ENCODE measurements at regions not wholly inside any gene's neighbourhood (a gene's known extent, or its start where the extent isn't known, plus 50 kb on each side); places are given as distances from the start of the nearest gene placed in this dataset.

DNA sequence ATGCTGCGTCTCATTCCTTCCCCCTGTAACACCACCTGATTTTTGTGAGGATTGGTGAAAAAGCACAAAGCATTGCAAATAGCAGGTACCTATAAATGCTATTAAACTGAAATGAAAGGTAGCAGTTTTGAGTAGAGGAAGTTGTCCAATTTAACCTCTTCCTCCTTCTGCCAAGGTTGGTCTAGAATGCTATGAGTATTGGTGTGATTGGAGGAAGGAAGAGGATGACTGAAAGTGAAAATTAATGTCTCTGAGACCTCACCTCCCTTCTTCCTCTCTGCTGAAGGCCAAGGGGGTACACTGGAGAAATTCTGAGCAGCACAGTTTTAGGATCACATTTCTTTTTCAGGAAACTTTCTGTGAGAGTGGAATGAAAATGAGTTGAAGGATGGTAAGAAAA, 94.4 kb downstream of the DTWD1 start:
- H3K36me3 ChIP-seq = no peaks in the 10 kb centered on the region
- H3K4me3 ChIP-seq = no peak overlapping the region
- peaks cover 4 to 7% of the 10 kb centered on the region in 2 donors for H3K9me3 ChIP-seq
- intact Hi-C loops (cut with DNase I) = loop anchor here (5.0 to 10.0 kb wide), 2 partner anchors 73 to 280 kb away; no protein-coding TSS in a partner anchor
- no peaks in the 10 kb centered on the region for H3K27me3 ChIP-seq
- peaks cover 0 to 17% of the 10 kb centered on the region in 2 donors for H3K4me1 ChIP-seq
- TF ChIP-seq, protein P1, sequence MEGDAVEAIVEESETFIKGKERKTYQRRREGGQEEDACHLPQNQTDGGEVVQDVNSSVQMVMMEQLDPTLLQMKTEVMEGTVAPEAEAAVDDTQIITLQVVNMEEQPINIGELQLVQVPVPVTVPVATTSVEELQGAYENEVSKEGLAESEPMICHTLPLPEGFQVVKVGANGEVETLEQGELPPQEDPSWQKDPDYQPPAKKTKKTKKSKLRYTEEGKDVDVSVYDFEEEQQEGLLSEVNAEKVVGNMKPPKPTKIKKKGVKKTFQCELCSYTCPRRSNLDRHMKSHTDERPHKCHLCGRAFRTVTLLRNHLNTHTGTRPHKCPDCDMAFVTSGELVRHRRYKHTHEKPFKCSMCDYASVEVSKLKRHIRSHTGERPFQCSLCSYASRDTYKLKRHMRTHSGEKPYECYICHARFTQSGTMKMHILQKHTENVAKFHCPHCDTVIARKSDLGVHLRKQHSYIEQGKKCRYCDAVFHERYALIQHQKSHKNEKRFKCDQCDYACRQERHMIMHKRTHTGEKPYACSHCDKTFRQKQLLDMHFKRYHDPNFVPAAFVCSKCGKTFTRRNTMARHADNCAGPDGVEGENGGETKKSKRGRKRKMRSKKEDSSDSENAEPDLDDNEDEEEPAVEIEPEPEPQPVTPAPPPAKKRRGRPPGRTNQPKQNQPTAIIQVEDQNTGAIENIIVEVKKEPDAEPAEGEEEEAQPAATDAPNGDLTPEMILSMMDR (IDR thresholded peaks at IDR 0.05) = no peak
- H3K27ac ChIP-seq = no peak overlapping the region
- DNase-seq (ENCODE audit: low spot score in 2 of 2) = no peak

DNA sequence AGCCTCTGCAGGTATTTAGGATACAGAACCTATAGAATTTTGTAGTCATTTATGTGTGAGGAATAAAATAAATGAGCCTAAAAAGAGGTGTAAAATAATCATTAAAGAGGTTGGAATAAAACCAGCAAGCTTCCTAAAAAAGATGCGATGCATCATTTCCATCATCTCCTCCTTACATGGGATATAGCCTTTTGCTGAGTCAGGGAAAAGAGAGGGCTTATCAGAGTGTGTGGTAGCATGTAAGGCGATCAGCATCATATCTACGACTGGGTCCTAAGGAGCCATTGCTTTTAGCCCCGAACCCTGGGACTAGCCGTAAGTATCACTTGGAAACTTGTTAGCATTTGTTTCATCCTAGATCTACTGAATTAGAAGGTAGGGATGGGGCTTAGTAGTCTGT, 94.9 kb downstream of the DTWD1 start:
- H3K4me1 ChIP-seq = peaks cover 0 to 17% of the 10 kb centered on the region in 2 donors
- TF ChIP-seq, protein P1 (IDR thresholded peaks at IDR 0.05) = no peak
- H3K36me3 ChIP-seq = no peaks in the 10 kb centered on the region
- no peaks in the 10 kb centered on the region for H3K27me3 ChIP-seq
- no peak for DNase-seq (ENCODE audit: low spot score in 2 of 2)
- no peak overlapping the region for H3K27ac ChIP-seq
- peaks cover 0 to 2% of the 10 kb centered on the region in 2 donors for H3K9me3 ChIP-seq
- intact Hi-C loops (cut with DNase I) = loop anchor here (5.0 to 10.0 kb wide), 2 partner anchors 73 to 279 kb away; no protein-coding TSS in a partner anchor
- no peak overlapping the region for H3K4me3 ChIP-seq

DNA sequence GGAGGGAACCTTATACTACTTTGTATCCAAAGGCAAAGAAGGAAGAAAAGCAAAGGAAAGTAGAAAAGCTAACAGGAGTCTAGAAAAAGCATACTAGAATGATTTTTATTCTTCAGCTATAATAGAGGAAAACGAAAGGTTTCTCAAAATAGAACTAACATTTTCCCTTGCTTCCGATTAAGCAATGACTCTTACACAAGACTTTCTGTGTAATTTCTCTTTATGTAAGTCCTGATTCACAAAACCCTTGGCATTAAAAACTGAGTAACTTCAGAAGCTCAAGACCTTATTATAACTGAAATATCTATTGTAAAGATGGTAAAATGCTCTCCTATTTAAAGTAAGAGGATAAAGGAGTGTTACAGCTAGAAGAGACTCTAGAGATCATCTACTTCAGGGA, 97.4 kb downstream of the DTWD1 start:
- Histone ChIP-seq H3K36me3 (no peaks in the 10 kb centered on the region), H3K9me3 (no peaks in the 10 kb centered on the region), H3K4me1 (peaks cover 0 to 17% of the 10 kb centered on the region in 2 donors), H3K27ac (peak overlapping the region; percentile 73 to 83), H3K27me3 (no peaks in the 10 kb centered on the region), H3K4me3 (peak overlapping the region; percentile 3 to 31)
- no peak for DNase-seq (ENCODE audit: low spot score in 2 of 2)
- TF ChIP-seq, protein P1 (IDR thresholded peaks at IDR 0.05) = no peak
- intact Hi-C loops (cut with DNase I) = loop anchor here (2.0 to 10.0 kb wide), 4 partner anchors 76 to 277 kb away; partner anchors contain the start of genes DTWD1 and FAM227B

DNA sequence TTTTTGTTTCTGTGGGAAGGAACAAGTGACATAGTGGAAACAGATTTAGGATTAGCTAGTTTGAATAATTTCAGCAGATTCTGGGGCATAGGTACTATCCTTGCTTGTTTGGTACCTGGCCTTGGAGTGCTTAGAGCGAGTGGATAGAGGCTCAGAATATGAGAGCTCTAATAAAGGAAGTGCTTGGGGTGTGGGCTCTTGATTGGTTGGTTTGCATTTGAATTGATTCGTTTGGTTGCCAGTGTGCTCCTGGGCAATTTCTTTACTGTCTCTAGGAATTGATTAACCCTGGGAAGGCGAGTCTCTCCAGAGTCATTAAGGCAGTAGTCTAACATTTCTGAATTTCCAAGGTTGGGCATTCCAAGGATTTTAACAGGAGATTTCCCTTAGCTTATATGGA, 98.0 kb downstream of the DTWD1 start:
- Histone ChIP-seq H3K4me1 (peaks cover 0 to 17% of the 10 kb centered on the region in 2 donors), H3K27me3 (no peaks in the 10 kb centered on the region), H3K27ac (peak overlapping the region; percentile 73 to 83), H3K9me3 (no peaks in the 10 kb centered on the region), H3K36me3 (no peaks in the 10 kb centered on the region), H3K4me3 (no peak overlapping the region)
- TF ChIP-seq, protein P1 (IDR thresholded peaks at IDR 0.05) = no peak
- no peak for DNase-seq (ENCODE audit: low spot score in 2 of 2)
- intact Hi-C loops (cut with DNase I) = loop anchor here (2.0 to 10.0 kb wide), 4 partner anchors 77 to 276 kb away; partner anchors contain the start of genes DTWD1 and FAM227B

DNA sequence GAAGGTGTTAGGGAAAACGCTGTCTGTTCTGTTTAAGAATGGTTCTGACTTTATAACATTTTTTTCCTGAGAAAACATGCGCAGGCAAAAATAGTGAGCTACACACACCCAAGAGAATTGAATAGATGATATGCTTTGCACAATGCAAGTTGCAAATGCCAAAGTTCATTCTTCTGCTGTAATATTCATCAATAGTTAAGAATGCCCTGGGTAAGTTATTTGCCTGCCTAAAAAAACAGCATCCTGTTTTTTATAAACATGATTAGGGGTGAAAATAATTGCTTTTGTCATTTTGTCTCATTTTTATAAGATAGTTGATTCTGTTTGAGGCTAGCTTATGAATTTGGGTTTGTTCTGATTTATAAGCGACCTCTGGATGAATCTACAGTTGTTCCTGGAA, 99.4 kb downstream of the DTWD1 start:
- intact Hi-C loops (cut with DNase I) = no loop called here
- Histone ChIP-seq H3K9me3 (no peaks in the 10 kb centered on the region), H3K27ac (no peak overlapping the region), H3K27me3 (no peaks in the 10 kb centered on the region), H3K4me3 (no peak overlapping the region), H3K4me1 (peaks cover 0 to 17% of the 10 kb centered on the region in 2 donors), H3K36me3 (no peaks in the 10 kb centered on the region)
- TF ChIP-seq, protein P1 (IDR thresholded peaks at IDR 0.05) = no peak
- no peak for DNase-seq (ENCODE audit: low spot score in 2 of 2)

DNA sequence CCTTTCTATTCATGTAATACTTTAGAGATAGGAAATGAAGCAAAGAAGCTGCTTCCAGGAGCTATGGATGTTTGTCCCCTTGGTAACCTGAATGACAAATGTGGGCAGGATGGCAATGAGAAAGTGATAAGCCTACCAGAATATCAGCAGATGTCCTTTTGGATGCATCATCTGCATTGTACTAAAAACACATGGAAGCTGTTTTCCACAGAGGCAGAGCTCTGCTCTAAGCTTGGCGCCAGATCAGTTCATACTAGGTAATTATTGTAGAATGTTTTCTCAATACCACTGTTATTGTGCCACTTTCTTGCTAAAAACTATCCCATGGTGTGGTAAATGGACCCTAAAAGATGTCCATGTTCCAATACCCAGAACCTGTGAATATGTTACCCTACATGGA, 100.2 kb downstream of the DTWD1 start:
- Histone ChIP-seq H3K4me1 (peaks cover 0 to 17% of the 10 kb centered on the region in 2 donors), H3K27me3 (no peaks in the 10 kb centered on the region), H3K4me3 (no peak overlapping the region), H3K27ac (no peak overlapping the region), H3K36me3 (no peaks in the 10 kb centered on the region), H3K9me3 (peaks cover 0 to under 1% of the 10 kb centered on the region in 2 donors)
- TF ChIP-seq, protein P1 (IDR thresholded peaks at IDR 0.05) = no peak
- no peak for DNase-seq (ENCODE audit: low spot score in 2 of 2)
- intact Hi-C loops (cut with DNase I) = no loop called here

Data from ascending aorta (tissue), 2 donors.